Cardiac fibroblast (primary cell): ENCODE measurements at regions not wholly inside any gene's neighbourhood (a gene's known extent, or its start where the extent isn't known, plus 50 kb on each side); places are given as distances from the start of the nearest gene placed in this dataset.

Experiments used
- DNase-seq, 2 donors: peaks; one replicate each; pipeline versions ENCODE4 v3.0.0 to v3.0.0-alpha.2; 2010; ENCODE audit warnings: low read depth in 2 of 2
- H3K4me3 ChIP-seq, 2 donors: replicated peaks in 1 of 2; 1 replicate in 1 of 2; 2 replicates in 1 of 2; pipeline ENCODE4 v1.5.1; 2011; ENCODE audit warnings: low read depth in 2 of 2, low read length in 2 of 2, mild to moderate bottlenecking in 2 of 2, moderate library complexity in 1 of 2
- TF ChIP-seq, protein P1 (sequence below): IDR thresholded peaks from one replicate; pipeline ENCODE4 v1.5.1; 2011; ENCODE audit warnings: low read depth, mild to moderate bottlenecking, low read length, inconsistent platforms

DNA sequence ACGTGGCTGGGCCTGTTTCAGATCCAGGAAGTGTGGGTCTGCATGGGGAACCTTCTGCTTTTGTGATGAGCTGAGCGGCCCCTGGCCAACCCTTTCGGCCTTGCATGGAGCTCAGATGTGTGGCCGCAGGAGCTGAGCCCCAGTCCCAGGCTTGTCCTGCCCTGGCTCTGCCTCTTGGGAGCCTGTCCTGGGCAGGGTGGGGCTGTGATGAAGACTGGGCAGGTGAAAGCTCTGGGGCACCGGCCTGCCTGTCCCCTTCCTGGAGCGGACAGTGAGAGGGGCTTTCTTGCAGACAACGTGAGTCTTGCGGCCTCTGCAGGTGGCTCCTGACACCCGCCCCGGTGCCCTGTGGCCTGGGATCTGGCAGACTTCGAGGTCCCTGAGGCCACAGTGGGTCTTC, 1296.6 kb downstream of the BRD1 start:
- DNase-seq, result no peak

DNA sequence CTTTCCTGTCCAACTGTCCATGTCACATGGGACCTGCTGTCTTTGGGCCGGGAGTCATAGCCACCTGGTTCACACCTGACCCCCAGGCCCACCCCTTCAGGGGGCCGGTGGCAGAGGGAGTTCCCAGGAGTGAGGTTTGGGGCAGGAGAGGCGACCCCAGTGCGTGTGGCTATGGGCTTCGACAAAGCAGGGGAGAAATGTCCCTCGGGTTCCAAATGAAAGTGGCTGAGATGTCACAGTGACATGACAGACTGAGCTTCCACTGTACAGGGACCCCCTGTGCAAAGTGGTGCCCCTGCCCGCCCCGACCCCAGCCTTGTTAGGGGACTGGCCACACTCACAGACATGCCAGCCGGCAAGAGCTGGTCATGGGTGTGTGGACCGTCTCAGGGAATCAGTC, 1297.0 kb downstream of the BRD1 start:
- TF ChIP-seq, protein P1, sequence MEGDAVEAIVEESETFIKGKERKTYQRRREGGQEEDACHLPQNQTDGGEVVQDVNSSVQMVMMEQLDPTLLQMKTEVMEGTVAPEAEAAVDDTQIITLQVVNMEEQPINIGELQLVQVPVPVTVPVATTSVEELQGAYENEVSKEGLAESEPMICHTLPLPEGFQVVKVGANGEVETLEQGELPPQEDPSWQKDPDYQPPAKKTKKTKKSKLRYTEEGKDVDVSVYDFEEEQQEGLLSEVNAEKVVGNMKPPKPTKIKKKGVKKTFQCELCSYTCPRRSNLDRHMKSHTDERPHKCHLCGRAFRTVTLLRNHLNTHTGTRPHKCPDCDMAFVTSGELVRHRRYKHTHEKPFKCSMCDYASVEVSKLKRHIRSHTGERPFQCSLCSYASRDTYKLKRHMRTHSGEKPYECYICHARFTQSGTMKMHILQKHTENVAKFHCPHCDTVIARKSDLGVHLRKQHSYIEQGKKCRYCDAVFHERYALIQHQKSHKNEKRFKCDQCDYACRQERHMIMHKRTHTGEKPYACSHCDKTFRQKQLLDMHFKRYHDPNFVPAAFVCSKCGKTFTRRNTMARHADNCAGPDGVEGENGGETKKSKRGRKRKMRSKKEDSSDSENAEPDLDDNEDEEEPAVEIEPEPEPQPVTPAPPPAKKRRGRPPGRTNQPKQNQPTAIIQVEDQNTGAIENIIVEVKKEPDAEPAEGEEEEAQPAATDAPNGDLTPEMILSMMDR, result no peak
- no peak overlapping the region for H3K4me3 ChIP-seq
- no peak for DNase-seq

More for the DNA sequence above, 1296.6 kb downstream of the BRD1 start:
- TF ChIP-seq, protein P1, result no peak
- no peak overlapping the region for H3K4me3 ChIP-seq

DNA sequence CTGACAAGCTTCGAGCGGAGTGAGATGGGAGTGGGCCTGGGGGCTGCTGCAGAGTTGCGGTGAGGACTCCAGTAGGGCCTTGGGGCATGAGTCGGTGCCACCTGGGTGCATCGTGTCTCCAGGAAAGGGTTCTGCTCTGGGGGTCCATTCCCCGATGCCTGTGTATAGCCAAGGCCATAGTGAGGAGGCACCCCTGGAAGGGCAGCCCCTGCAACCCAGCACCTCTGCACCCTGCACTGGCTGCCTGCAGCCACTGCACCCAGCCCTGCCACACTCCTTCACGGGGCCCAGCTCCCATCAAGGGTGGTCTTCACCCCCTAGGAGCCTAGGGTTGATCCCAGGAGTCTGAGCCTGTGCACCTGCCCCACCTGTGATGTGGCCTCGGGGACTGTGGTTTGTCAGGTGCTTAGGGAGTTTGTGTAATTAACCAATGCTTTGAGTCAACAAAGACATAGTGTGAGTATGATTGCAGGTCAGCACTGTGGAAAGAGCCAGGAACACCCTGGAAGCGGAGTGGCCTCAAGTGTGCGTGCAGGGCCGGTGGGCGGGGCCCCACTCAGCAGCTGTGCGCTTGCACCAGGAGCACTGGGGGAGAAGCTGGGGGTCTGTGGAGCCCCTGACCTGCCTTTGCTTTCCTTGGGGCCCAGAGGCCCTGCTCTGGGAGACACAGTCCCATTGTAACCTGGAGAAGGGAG, 1299.3 kb downstream of the BRD1 start:
- DNase-seq, result no peak
- TF ChIP-seq, protein P1, result no peak
- no peak overlapping the region for H3K4me3 ChIP-seq

DNA sequence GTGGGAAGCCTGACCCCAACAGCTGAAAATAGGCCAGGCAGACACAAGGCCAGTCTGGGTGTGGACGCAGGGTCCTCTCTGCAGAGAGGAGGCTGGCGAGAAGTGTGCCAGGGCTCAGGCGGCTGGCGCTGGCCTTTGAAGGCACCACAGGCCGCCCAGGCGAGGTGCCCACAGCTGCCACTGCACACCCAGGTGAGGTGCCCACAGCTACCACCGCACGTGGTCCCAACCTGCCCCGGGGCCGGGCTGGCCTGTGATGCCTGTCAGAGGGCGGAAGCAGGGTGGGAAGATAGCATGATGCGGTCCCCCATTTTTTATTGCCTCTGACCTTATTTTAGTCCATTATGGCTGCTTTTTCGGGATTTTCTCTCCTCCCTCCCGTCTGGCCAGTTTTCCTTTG, 1303.9 kb downstream of the BRD1 start:
- no peak for DNase-seq
- no peak overlapping the region for H3K4me3 ChIP-seq
- TF ChIP-seq, protein P1, result no peak

DNA sequence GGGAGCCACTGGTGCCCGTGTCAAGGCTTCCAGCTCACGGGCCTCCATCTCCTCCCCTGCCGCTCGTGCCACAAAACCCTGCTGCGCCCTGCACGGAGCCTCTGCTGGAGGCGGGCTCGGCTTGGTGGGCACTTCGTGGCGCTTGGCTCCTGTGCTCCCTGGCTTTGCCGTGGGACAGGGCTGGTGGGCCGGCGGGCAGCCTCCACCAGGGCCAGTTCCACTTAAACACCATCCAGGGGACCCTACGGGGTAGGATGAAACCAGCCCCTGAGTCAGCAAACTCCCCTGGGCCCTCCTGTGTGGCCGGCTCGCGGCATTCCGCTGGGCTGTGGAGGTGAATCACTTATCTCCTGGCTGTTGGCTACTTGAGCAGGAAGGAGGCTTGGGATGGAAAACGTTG, 1304.6 kb downstream of the BRD1 start:
- DNase-seq, result no peak
- TF ChIP-seq, protein P1, result no peak
- no peak overlapping the region for H3K4me3 ChIP-seq

DNA sequence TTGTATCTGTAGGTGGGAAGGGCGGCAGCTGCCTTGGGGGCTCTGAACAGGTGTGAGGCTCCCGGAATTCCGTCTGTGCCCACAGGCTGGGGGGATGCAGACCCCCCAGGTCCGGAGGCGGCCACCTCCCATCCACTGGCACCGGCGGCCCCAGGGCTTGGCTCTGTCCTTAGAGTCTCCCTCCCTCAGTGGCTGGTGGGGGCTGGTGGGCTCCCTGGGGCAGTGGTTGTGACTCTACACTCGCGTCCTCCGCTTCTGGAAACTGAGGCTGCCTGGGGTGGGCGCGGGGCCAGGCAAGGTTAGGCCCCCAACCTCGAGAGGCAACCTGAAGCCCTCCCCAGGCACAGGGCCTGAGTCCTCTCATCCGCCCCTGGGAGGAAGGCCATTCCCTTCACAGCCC, 1305.4 kb downstream of the BRD1 start:
- H3K4me3 ChIP-seq, result no peak overlapping the region
- TF ChIP-seq, protein P1, result no peak
- no peak for DNase-seq
